ENCODE measurements at regions not wholly inside any gene's neighbourhood (a gene's known extent, or its start where the extent isn't known, plus 50 kb on each side); places are given as distances from the start of the nearest gene placed in this dataset.

GRCh38 chr4:145414226-145414625 lies 67.4 kb upstream of the SMAD1 start:
- no peak overlapping the region for H3K4me3 ChIP-seq (ENCODE audit: low read depth, low read length)
- TF ChIP-seq CTCF (IDR thresholded peaks at IDR 0.05; ENCODE audit: low read depth, low read length): no peak

- no peak overlapping the region for H3K4me3 ChIP-seq (ENCODE audit: low read depth, low read length)
- TF ChIP-seq CTCF (IDR thresholded peaks at IDR 0.05; ENCODE audit: low read depth, low read length): no peak
Measured at GRCh38 chr4:145406970-145407369, 74.7 kb upstream of the SMAD1 start.

DNA sequence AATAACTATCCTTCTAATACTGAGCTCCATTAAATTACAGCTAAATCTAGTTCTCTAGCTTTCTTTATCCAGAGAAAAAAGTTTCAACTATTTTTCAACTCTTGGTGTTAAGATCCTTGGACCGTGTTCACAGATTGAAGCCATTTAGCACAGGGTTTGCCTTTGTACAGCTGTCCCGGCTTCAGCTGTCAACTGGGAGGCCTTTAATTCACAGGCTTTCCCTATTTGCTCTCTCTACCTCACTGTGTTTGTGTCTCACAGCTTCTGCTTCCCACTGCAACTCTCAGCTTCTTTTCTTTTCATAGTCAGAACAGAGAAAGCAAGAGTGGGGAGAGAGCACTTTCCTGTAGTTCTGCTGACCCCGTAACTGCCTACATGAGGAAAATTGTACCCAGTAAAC lies 76.9 kb upstream of the SMAD1 start:
- no peak for TF ChIP-seq CTCF (IDR thresholded peaks at IDR 0.05; ENCODE audit: low read depth, low read length)
- H3K4me3 ChIP-seq (ENCODE audit: low read depth, low read length): no peak overlapping the region

- no peak overlapping the region for H3K4me3 ChIP-seq (ENCODE audit: low read depth, low read length)
- no peak for TF ChIP-seq CTCF (IDR thresholded peaks at IDR 0.05; ENCODE audit: low read depth, low read length)
Measured at GRCh38 chr4:145396581-145396980, 85.1 kb upstream of the SMAD1 start.

DNA sequence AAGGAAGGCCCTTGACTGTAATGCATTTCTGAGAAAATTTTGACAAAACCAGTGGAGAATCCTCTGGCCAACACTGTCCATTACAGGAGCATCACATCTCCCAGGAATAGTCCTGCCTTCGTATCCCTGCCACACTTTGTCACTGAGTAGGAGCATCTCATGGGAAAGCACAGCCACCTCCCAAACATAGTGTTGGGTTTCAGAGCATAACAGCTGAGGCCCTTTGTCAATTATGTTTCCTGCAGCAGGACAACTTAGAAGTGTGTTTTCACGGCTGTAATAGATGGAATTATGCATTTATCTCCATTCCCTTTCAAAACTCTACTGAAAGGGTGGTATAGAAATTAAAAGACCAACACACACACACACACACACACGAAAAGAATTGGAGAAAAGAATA lies 91.1 kb upstream of the SMAD1 start:
- TF ChIP-seq CTCF (IDR thresholded peaks at IDR 0.05; ENCODE audit: low read depth, low read length): no peak
- no peak overlapping the region for H3K4me3 ChIP-seq (ENCODE audit: low read depth, low read length)

- TF ChIP-seq CTCF (IDR thresholded peaks at IDR 0.05; ENCODE audit: low read depth, low read length): no peak
- H3K4me3 ChIP-seq (ENCODE audit: low read depth, low read length): no peak overlapping the region
Measured at GRCh38 chr4:145389550-145389949, 92.1 kb upstream of the SMAD1 start.

DNA sequence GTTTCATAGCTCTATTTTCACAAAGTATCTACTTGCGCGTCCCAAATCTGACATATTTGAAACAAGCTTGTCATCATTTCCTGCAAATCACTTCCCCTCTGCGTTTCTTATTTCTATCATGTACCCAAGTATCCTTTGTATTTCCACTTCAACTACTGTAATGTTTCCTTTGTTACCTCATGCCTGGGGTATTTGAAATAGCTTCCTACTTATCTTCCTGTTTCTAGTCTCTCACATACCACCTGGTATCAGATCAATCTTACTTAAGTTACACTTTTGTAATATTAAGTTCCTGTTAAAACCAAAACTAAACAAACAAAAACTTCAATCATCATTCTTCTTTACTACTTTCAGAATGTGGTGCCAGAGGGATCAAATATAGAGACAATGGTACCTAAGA lies 93.6 kb upstream of the SMAD1 start:
- no peak for TF ChIP-seq CTCF (IDR thresholded peaks at IDR 0.05; ENCODE audit: low read depth, low read length)
- H3K4me3 ChIP-seq (ENCODE audit: low read depth, low read length): no peak overlapping the region

All from WI38 (cell line).